ENCODE measurements at regions not wholly inside any gene's neighbourhood (a gene's known extent, or its start where the extent isn't known, plus 50 kb on each side); places are given as distances from the start of the nearest gene placed in this dataset.

DNA sequence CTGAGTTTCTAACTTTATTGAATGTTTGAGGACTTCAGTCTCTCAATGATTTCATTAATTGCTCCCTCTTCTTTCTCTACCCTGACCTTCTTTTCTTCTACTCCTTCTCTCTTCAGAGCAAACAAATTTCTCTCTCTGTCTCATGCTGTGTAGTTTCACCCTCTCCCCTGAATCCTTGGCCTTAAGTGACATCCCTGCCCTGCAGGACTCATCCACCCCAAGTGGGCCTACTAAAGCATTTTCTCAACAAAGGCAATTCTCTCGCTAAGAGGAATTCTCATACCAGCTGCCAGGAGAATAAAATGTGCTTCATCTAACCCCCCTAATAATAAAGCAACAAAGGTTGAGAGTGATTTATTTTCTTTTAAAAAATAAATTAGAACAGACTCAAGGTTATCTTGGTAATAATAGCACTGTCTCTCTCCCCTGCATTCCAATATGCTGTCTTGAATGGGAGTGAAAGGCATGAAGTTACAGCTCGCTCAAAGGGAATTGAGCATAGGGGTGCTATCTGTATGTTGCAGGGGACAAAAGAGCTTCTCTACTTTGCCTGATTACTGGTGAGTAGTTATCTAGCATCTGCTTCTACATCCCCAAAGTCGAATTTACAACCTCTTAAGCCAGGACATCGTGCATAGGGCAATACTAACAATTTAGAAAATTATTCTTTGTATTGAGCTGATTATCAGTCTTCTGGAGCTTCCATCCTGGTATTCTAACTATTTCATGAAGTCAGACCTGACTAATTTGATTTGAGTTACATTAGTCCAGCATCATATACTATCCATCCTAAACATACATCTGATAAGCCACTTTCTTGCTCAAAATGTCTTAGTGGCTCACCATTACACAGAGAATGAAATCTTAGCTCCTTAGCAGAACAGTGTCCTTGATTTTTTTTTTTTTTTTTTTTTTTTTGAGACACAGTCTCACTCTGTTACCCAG lies 76.9 kb upstream of the DNAJC19 start:
- no peak for TF ChIP-seq NFIC (IDR thresholded peaks at IDR 0.05; ENCODE audit: borderline replicate concordance)
- TF ChIP-seq, protein P1, sequence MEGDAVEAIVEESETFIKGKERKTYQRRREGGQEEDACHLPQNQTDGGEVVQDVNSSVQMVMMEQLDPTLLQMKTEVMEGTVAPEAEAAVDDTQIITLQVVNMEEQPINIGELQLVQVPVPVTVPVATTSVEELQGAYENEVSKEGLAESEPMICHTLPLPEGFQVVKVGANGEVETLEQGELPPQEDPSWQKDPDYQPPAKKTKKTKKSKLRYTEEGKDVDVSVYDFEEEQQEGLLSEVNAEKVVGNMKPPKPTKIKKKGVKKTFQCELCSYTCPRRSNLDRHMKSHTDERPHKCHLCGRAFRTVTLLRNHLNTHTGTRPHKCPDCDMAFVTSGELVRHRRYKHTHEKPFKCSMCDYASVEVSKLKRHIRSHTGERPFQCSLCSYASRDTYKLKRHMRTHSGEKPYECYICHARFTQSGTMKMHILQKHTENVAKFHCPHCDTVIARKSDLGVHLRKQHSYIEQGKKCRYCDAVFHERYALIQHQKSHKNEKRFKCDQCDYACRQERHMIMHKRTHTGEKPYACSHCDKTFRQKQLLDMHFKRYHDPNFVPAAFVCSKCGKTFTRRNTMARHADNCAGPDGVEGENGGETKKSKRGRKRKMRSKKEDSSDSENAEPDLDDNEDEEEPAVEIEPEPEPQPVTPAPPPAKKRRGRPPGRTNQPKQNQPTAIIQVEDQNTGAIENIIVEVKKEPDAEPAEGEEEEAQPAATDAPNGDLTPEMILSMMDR (IDR thresholded peaks at IDR 0.05): no peak

All from SK-N-SH (cell line).